Natural killer cell treated with Interleukin-12 subunit alpha and Interleukin-12 subunit beta and Interleukin-15 and Interleukin-18, amount 100 ng/mL, for 72 hours (primary cell): ENCODE measurements at regions not wholly inside any gene's neighbourhood (a gene's known extent, or its start where the extent isn't known, plus 50 kb on each side); places are given as distances from the start of the nearest gene placed in this dataset.
"Not testable (repeated sequence)": the region's sequence is repeated elsewhere in the genome, so short reads cannot be mapped to it uniquely, and the experiment has no call there.

Experiments
- ATAC-seq, 2 donors: fragments of 150-1000 bp; cut with Tn5 transposase in 1 of 2; sonication (Bioruptor Pico), chemical (Tn5 transposase) in 1 of 2; 2 replicates each; pipeline ENCODE4 v1.10.0; 2021
- DNase-seq: peaks from one replicate; pipeline ENCODE4 v3.0.0; 2022; ENCODE audit warnings: low spot score
- H3K27ac Mint-ChIP-seq, 2 donors: 1 replicate in 1 of 2; 2 replicates in 1 of 2; pipeline ENCODE4 v1.8.0; 2022; ENCODE audit warnings: mixed read lengths in 2 of 2, mild to moderate bottlenecking in 1 of 2, moderate library complexity in 1 of 2
- H3K27me3 Mint-ChIP-seq, 2 donors: 1 replicate in 1 of 2; 2 replicates in 1 of 2; pipeline ENCODE4 v1.8.0; 2022; ENCODE audit warnings: mixed read lengths in 2 of 2
- H3K36me3 Mint-ChIP-seq: one replicate; pipeline ENCODE4 v1.8.0; 2022; ENCODE audit warnings: mixed read lengths
- H3K4me1 Mint-ChIP-seq, 2 donors: 1 replicate in 1 of 2; 2 replicates in 1 of 2; pipeline ENCODE4 v1.8.0; 2022; ENCODE audit warnings: low read depth in 2 of 2, mixed read lengths in 2 of 2, mild to moderate bottlenecking in 1 of 2
- H3K4me3 Mint-ChIP-seq: one replicate; pipeline ENCODE4 v1.8.0; 2022; ENCODE audit warnings: mixed read lengths
- H3K9me3 Mint-ChIP-seq: 2 replicates; pipeline ENCODE4 v1.8.0; 2022; ENCODE audit warnings: mixed read lengths

- no peak overlapping the region for H3K4me3 Mint-ChIP-seq
- peaks cover 0 to 2% of the 10 kb centered on the region in 2 donors for H3K27me3 Mint-ChIP-seq
- H3K9me3 Mint-ChIP-seq, result no peaks in the 10 kb centered on the region
- no peaks in the 10 kb centered on the region for H3K36me3 Mint-ChIP-seq
- no peak for DNase-seq
- no peak for ATAC-seq
- H3K27ac Mint-ChIP-seq, result no peak overlapping the region
- no peaks in the 10 kb centered on the region for H3K4me1 Mint-ChIP-seq
Measured at GRCh38 chr5:82446809-82447208, 168.7 kb upstream of the RPS23 start.

- Mint-ChIP-seq H3K27ac (no peak overlapping the region), H3K36me3 (no peaks in the 10 kb centered on the region), H3K9me3 (no peaks in the 10 kb centered on the region), H3K4me3 (no peak overlapping the region), H3K4me1 (no peaks in the 10 kb centered on the region), H3K27me3 (peaks cover 0 to 2% of the 10 kb centered on the region in 2 donors)
- no peak for DNase-seq
- no peak for ATAC-seq
Measured at GRCh38 chr5:82445726-82446335, 167.7 kb upstream of the RPS23 start.

GRCh38 chr5:82439750-82440445, 161.7 kb upstream of the RPS23 start:
- Mint-ChIP-seq H3K27ac (no peak overlapping the region), H3K4me3 (no peak overlapping the region), H3K4me1 (peaks cover 0 to 2% of the 10 kb centered on the region in 2 donors), H3K9me3 (no peaks in the 10 kb centered on the region), H3K36me3 (no peaks in the 10 kb centered on the region), H3K27me3 (peaks cover 0 to 2% of the 10 kb centered on the region in 2 donors)
- DNase-seq (no peak), ATAC-seq (no peak)

GRCh38 chr5:82437565-82437964, 159.4 kb upstream of the RPS23 start:
- not testable (repeated sequence) for H3K9me3 Mint-ChIP-seq, H3K4me1 Mint-ChIP-seq, ATAC-seq, H3K36me3 Mint-ChIP-seq, H3K27ac Mint-ChIP-seq, H3K4me3 Mint-ChIP-seq, DNase-seq, H3K27me3 Mint-ChIP-seq

GRCh38 chr5:82436291-82436690, 158.1 kb upstream of the RPS23 start:
- H3K4me1 Mint-ChIP-seq, result peaks cover 0 to 2% of the 10 kb centered on the region in 2 donors
- no peaks in the 10 kb centered on the region for H3K9me3 Mint-ChIP-seq
- H3K36me3 Mint-ChIP-seq, result no peaks in the 10 kb centered on the region
- H3K27me3 Mint-ChIP-seq, result no peaks in the 10 kb centered on the region
- H3K27ac Mint-ChIP-seq, result no peak overlapping the region
- ATAC-seq (no peak), DNase-seq (no peak)
- no peak overlapping the region for H3K4me3 Mint-ChIP-seq

- H3K4me3 Mint-ChIP-seq, H3K27me3 Mint-ChIP-seq, H3K27ac Mint-ChIP-seq, ATAC-seq, H3K4me1 Mint-ChIP-seq, H3K9me3 Mint-ChIP-seq, DNase-seq, H3K36me3 Mint-ChIP-seq: not testable (repeated sequence)
Measured at GRCh38 chr5:82434696-82435660, 156.8 kb upstream of the RPS23 start.

- Mint-ChIP-seq H3K4me3 (no peak overlapping the region), H3K4me1 (peaks cover 0 to 18% of the 10 kb centered on the region in 2 donors), H3K36me3 (no peaks in the 10 kb centered on the region), H3K27ac (no peak overlapping the region), H3K9me3 (peaks cover 2% of the 10 kb centered on the region), H3K27me3 (no peaks in the 10 kb centered on the region)
- DNase-seq, result no peak
- ATAC-seq, result no peak
Measured at GRCh38 chr5:82426464-82427154, 148.5 kb upstream of the RPS23 start.

GRCh38 chr5:82425591-82425990, 147.4 kb upstream of the RPS23 start:
- no peaks in the 10 kb centered on the region for H3K36me3 Mint-ChIP-seq
- DNase-seq, result no peak
- H3K4me1 Mint-ChIP-seq, result peaks cover 0 to 22% of the 10 kb centered on the region in 2 donors
- H3K27me3 Mint-ChIP-seq, result no peaks in the 10 kb centered on the region
- no peak overlapping the region for H3K27ac Mint-ChIP-seq
- H3K9me3 Mint-ChIP-seq, result peaks cover 2% of the 10 kb centered on the region
- no peak overlapping the region for H3K4me3 Mint-ChIP-seq
- no peak for ATAC-seq

GRCh38 chr5:82424211-82424610, 146.1 kb upstream of the RPS23 start:
- peak overlapping the region in 1 of 2 donors; percentile 58 for H3K27ac Mint-ChIP-seq
- ATAC-seq, result no peak
- H3K4me3 Mint-ChIP-seq, result no peak overlapping the region
- no peaks in the 10 kb centered on the region for H3K27me3 Mint-ChIP-seq
- H3K36me3 Mint-ChIP-seq, result no peaks in the 10 kb centered on the region
- H3K4me1 Mint-ChIP-seq, result peaks cover 0 to 24% of the 10 kb centered on the region in 2 donors
- H3K9me3 Mint-ChIP-seq, result peaks cover 2% of the 10 kb centered on the region
- no peak for DNase-seq

- Mint-ChIP-seq H3K27ac (peak overlapping the region; percentile 58 to 76), H3K9me3 (peaks cover 2% of the 10 kb centered on the region), H3K4me1 (peaks cover 0 to 24% of the 10 kb centered on the region in 2 donors), H3K36me3 (no peaks in the 10 kb centered on the region), H3K4me3 (peak overlapping the region; percentile 9), H3K27me3 (no peaks in the 10 kb centered on the region)
- peak in 1 of 2 donors; percentile 36 for ATAC-seq
- no peak for DNase-seq
Measured at GRCh38 chr5:82422751-82423181, 144.6 kb upstream of the RPS23 start.

- H3K36me3 Mint-ChIP-seq, result no peaks in the 10 kb centered on the region
- DNase-seq (no peak), ATAC-seq (peak; percentile 70 to 72)
- peaks cover 0 to 24% of the 10 kb centered on the region in 2 donors for H3K4me1 Mint-ChIP-seq
- peak overlapping the region; percentile 23 for H3K4me3 Mint-ChIP-seq
- H3K27me3 Mint-ChIP-seq, result no peaks in the 10 kb centered on the region
- peak overlapping the region; percentile 58 to 76 for H3K27ac Mint-ChIP-seq
- peaks cover 2% of the 10 kb centered on the region for H3K9me3 Mint-ChIP-seq
Measured at GRCh38 chr5:82422001-82422740, 144.0 kb upstream of the RPS23 start.

- no peaks in the 10 kb centered on the region for H3K27me3 Mint-ChIP-seq
- DNase-seq, result no peak
- H3K27ac Mint-ChIP-seq, result peak overlapping the region in 1 of 2 donors; percentile 45
- no peaks in the 10 kb centered on the region for H3K36me3 Mint-ChIP-seq
- H3K4me3 Mint-ChIP-seq, result no peak overlapping the region
- peaks cover 0 to 24% of the 10 kb centered on the region in 2 donors for H3K4me1 Mint-ChIP-seq
- H3K9me3 Mint-ChIP-seq, result peaks cover 2% of the 10 kb centered on the region
- ATAC-seq, result no peak
Measured at GRCh38 chr5:82421119-82421518, 143.0 kb upstream of the RPS23 start.

- not testable (repeated sequence) for H3K27me3 Mint-ChIP-seq, H3K36me3 Mint-ChIP-seq, ATAC-seq
Measured at GRCh38 chr5:82420524-82420923, 142.4 kb upstream of the RPS23 start.

More at GRCh38 chr5:82420524-82420923, 142.4 kb upstream of the RPS23 start:
- not testable (repeated sequence) for H3K4me3 Mint-ChIP-seq, H3K9me3 Mint-ChIP-seq, DNase-seq
- H3K4me1 Mint-ChIP-seq, result peaks cover 0 to 25% of the 10 kb centered on the region in 2 donors
- peak overlapping the region in 1 of 2 donors; percentile 45 for H3K27ac Mint-ChIP-seq
